ENCODE measurements at regions not wholly inside any gene's neighbourhood (a gene's known extent, or its start where the extent isn't known, plus 50 kb on each side); places are given as distances from the start of the nearest gene placed in this dataset.

GRCh38 chr12:60935981-60936761 is 1324.0 kb upstream of the USP15 start:
- in situ Hi-C loops (cut with MboI; ENCODE audit: low sequenced_read_pairs, unreplicated experiment) = no loop called here
- no peak for DNase-seq (ENCODE audit: low spot score)
- no peak for TF ChIP-seq CTCF (IDR thresholded peaks at IDR 0.05; ENCODE audit: borderline replicate concordance, control extremely low read depth, extremely low read depth, insufficient read depth, missing control alignments)

- TF ChIP-seq CTCF (IDR thresholded peaks at IDR 0.05; ENCODE audit: borderline replicate concordance, control extremely low read depth, extremely low read depth, insufficient read depth, missing control alignments) = no peak
- in situ Hi-C loops (cut with MboI; ENCODE audit: low sequenced_read_pairs, unreplicated experiment) = no loop called here
- no peak for DNase-seq (ENCODE audit: low spot score)
These were observed 1312.7 kb upstream of the USP15 start for GRCh38 chr12:60947533-60947932.

GRCh38 chr12:60967128-60967527 is 1293.1 kb upstream of the USP15 start:
- DNase-seq (ENCODE audit: low spot score) = no peak
- in situ Hi-C loops (cut with MboI; ENCODE audit: low sequenced_read_pairs, unreplicated experiment) = no loop called here
- no peak for TF ChIP-seq CTCF (IDR thresholded peaks at IDR 0.05; ENCODE audit: borderline replicate concordance, control extremely low read depth, extremely low read depth, insufficient read depth, missing control alignments)

- no peak for DNase-seq (ENCODE audit: low spot score)
- in situ Hi-C loops (cut with MboI; ENCODE audit: low sequenced_read_pairs, unreplicated experiment) = no loop called here
These were observed 1282.2 kb upstream of the USP15 start for GRCh38 chr12:60977966-60978365.

GRCh38 chr12:60980558-60980957 is 1279.6 kb upstream of the USP15 start:
- no peak for TF ChIP-seq CTCF (IDR thresholded peaks at IDR 0.05; ENCODE audit: borderline replicate concordance, control extremely low read depth, extremely low read depth, insufficient read depth, missing control alignments)
- in situ Hi-C loops (cut with MboI; ENCODE audit: low sequenced_read_pairs, unreplicated experiment) = no loop called here
- no peak for DNase-seq (ENCODE audit: low spot score)

More at GRCh38 chr12:60977966-60978365, 1282.2 kb upstream of the USP15 start:
- no peak for TF ChIP-seq CTCF (IDR thresholded peaks at IDR 0.05; ENCODE audit: borderline replicate concordance, control extremely low read depth, extremely low read depth, insufficient read depth, missing control alignments)

GRCh38 chr12:60981473-60981872 is 1278.7 kb upstream of the USP15 start:
- TF ChIP-seq CTCF (IDR thresholded peaks at IDR 0.05; ENCODE audit: borderline replicate concordance, control extremely low read depth, extremely low read depth, insufficient read depth, missing control alignments) = no peak

More at GRCh38 chr12:60981473-60981872, 1278.7 kb upstream of the USP15 start:
- in situ Hi-C loops (cut with MboI; ENCODE audit: low sequenced_read_pairs, unreplicated experiment) = no loop called here
- DNase-seq (ENCODE audit: low spot score) = no peak

Data from GM13976 (cell line).